Fibroblast of skin of abdomen (primary cell): ENCODE measurements at regions not wholly inside any gene's neighbourhood (a gene's known extent, or its start where the extent isn't known, plus 50 kb on each side); places are given as distances from the start of the nearest gene placed in this dataset.
"Not testable (repeated sequence)": the region's sequence is repeated elsewhere in the genome, so short reads cannot be mapped to it uniquely, and the experiment has no call there.

Experiments used
- DNase-seq: peaks from one replicate; pipeline ENCODE4 v3.0.0-alpha.2; 2013

DNA sequence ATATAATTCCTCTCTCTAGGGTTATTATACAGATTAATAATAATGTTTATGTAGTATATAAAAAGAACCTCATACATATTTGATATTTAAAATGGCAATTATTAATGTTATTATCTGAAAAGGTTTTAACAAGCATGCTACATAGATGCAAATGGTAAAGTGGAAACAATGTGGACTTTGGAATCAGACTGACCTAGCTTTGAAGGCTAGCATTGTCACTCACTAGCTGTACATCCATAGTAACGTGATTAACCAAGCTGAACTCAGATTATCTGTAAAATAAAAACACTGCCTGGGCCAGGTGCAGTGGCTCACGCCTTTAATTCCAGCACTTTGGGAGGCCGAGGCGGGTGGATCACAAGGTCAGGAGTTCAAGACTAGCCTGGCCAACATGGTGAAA, 233.7 kb upstream of the SPRY1 start:
- no peak for DNase-seq

GRCh38 chr4:123163501-123163900, 233.1 kb upstream of the SPRY1 start:
- no peak for DNase-seq

- DNase-seq, result no peak
These were observed 230.6 kb upstream of the SPRY1 start for GRCh38 chr4:123166023-123166422.

- DNase-seq, result no peak
These were observed 228.7 kb upstream of the SPRY1 start for GRCh38 chr4:123167931-123168330.

DNA sequence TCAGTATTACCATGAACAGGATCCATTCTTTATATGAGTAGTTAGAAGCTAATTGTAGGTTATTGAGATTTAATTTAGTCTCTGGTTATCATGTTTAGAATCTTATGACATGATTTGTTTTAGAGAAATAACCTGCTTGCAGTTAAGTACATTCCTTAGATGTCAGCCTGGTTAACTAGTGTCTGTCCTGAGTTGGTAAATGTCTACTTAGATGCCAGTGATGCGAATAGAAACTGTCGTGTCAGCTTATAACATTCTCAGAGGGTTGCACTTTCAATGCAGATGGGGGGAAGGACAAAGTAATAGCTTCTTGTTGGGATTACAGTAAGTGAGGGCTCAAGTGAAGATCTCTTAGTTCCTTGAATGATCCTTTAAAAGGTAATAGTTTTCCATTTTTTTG, 227.8 kb upstream of the SPRY1 start:
- peak; percentile 48 for DNase-seq

DNA sequence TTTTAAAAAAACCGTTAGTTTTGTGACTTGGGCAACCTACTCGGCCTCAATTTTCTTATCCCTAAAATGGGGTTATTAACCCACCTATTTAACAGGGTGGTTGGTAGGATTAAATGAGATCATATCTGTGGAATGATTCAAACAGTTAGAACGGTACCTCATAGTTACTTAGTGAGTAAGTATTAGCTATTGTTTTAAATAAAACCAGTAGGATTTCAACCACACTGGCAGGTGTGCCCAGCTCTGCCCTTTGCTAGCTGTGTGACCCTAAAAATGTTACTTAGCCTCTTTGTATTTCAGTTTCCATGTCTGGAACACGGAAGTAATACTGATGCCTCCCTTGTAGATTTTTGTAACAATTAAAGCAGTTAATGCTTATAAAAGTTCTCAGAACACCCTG, 225.8 kb upstream of the SPRY1 start:
- no peak for DNase-seq

DNA sequence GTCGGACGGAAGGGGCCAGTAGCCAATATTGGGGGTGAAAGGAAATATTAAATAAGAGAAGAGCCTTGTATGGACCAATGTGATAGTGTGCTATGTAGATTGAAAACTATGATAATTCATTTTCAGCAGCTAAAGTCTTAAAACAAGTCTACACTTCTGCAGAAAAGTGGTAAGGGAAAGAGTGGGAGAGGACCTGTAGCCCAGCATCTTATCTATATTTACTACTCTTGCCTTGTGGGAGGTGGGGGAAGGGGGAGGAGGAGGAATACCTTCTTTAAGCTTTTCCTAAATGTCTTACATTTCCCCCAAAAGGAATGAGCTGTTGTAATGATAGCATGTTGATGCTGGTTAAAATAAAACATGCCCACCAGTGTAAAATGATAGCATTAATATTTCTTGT, 220.0 kb upstream of the SPRY1 start:
- DNase-seq, result no peak

DNA sequence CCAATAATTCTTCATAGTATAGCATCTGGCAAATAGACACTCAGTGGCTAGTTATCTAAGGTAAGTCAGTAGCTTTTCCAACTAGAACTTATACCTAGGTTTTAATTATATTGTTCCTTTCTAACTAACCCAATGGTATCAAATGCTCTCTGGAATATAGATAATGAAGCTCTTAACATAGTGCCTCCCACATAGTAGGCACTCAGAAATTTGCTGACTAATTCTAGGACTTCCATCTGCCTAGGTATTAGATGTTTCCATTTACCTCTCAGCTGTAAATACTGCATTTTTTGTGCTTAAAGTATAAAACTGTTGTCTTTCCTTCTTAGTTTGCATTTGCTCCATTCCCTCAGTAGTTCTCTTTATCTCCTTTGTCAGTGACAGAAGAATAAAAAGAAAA, 214.3 kb upstream of the SPRY1 start:
- no peak for DNase-seq

- DNase-seq, result no peak
These were observed 213.3 kb upstream of the SPRY1 start for GRCh38 chr4:123183308-123183707.

DNA sequence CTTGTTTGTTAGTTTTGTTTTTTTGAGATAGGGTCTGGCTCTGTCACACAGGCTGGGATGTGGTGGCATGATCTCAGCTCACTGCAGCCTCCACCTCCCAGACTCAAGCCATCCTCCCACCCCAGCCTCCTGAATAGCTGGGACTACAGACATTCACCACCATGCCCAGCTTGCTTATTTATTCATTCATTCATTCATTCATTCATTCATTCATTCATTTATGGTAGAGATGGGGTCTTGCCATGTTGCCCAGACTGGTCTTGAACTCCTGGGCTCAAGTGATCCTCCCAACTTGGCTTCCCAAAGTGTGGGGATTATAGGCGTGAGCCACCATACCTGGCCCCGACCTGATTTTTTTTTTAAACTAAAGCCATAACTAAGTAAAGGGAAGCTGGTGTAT, 212.8 kb upstream of the SPRY1 start:
- DNase-seq, result not testable (repeated sequence)

- DNase-seq, result no peak
These were observed 209.9 kb upstream of the SPRY1 start for GRCh38 chr4:123186731-123187130.

- no peak for DNase-seq
These were observed 206.4 kb upstream of the SPRY1 start for GRCh38 chr4:123190176-123190575.

- no peak for DNase-seq
These were observed 204.9 kb upstream of the SPRY1 start for GRCh38 chr4:123191728-123192127.

DNA sequence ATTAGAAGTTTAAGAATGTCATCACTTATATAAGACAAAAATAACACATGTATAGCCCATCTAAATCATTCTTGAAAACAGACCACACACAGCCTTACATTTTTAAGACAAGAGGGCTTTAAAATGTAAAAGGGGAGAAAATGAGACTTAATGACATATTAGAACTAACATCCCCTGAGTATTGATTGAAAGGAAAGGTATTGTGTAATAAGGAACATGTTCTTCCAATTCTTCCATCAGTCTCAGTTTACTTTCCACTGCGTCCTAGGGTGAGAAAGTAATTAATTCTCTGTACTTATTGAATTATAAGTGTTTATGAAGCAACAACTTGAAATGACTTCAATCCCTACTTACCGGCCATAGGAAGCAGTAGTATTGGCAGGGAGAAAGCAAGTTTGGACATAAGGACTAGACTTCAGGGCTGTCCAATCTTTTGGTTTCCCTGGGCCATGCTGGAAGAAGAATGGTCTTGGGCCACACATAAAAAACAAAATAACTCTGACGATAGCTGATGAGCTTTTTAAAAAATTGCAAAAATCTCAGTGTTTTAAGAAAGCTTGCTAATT, 202.7 kb upstream of the SPRY1 start:
- no peak for DNase-seq

DNA sequence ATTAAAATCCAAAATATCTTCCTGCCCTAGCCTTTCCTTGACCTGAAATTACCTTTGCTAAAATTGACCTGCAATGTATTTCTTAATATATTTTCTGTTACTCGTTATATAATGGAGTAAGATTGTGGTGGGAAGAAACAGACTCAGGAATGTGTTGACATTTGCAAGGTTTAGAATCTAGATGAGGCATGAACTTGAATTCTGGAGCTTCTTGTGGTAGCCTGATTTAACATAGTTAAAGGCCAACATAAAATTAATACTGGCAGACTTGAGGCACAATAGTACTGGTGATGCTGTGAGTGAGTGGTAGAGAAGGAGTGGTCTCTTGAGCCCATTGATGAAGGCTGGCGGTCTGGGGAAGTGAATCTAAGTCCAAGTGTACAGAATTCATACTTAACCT, 197.9 kb upstream of the SPRY1 start:
- peak; percentile 51 for DNase-seq

- DNase-seq, result no peak
These were observed 196.3 kb upstream of the SPRY1 start for GRCh38 chr4:123200051-123200940.

DNA sequence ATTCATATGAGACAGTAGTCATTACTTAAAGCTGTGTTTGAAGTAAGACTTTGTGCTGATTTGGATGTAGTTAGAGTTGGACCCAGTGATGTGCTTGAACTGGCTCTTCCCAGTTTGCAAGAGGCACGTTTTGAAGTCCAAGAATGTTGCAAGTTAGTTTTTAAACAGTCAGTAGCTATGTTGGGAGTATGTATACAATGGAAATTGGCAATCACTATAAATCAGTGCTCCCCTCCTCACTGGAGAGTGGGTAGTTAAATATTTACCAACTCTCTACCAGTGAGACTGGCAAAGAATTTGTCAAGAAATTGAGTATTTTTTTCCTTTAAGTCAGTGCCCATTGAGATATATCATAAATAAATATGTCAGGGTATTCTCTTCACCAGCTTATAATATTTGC, 191.9 kb upstream of the SPRY1 start:
- no peak for DNase-seq

DNA sequence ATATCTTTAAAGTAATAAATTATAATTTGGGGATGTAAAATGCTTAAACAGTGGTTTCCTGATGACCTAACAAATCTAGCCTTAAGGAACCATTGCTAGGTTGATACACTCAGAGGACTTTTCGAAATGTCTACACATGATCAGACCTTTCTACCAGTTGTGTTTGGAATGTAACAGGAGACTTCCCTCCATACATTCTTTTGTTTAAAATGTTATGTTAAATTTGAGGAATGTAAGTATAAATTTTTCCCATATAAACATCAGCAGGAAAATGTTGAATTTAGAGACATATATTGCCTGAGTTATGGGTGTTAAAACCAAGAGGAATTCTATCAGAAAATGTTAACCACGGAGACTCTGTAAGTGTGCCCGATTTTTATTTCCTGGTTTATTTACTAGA, 190.6 kb upstream of the SPRY1 start:
- peak; percentile 43 for DNase-seq

DNA sequence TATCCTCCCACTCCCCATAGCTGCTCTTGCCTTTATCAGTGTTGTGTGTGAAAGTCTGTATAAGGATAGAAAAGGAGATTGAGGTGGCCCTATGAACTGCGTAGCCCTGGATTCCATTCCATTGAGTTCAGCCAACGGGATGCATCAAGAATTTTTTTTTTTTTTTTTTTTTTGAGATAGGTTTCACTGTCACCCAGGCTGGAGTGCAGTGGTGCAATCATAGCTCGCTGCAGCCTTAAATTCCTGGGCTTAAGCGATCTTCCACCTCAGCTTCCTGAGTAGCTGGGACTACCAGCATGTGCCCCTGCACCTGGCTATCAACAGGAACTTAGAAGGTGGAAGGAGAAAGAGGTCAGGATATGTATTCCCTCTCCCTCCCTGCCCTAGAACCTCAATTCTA, 187.2 kb upstream of the SPRY1 start:
- DNase-seq, result no peak

GRCh38 chr4:123215536-123215935, 181.1 kb upstream of the SPRY1 start:
- no peak for DNase-seq

GRCh38 chr4:123216543-123216942, 180.1 kb upstream of the SPRY1 start:
- DNase-seq, result no peak

DNA sequence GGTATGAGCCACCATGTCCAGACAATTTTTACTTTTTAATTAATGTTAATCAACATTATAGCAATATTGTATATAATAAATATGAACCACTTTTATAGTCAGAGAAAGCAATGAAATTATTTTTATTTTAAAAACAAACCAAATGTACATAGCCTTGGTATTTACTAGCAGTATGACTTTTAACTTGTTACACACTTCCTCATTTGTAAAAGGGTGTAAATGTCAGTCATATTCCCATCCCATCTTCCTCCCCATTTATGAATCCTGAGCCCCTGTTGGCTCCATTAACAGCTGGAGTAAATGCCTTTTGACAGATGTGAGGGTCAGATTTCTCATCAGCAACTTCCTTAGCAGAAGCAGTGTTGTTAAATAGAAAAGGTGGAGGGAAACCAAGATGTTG, 179.6 kb upstream of the SPRY1 start:
- no peak for DNase-seq

DNA sequence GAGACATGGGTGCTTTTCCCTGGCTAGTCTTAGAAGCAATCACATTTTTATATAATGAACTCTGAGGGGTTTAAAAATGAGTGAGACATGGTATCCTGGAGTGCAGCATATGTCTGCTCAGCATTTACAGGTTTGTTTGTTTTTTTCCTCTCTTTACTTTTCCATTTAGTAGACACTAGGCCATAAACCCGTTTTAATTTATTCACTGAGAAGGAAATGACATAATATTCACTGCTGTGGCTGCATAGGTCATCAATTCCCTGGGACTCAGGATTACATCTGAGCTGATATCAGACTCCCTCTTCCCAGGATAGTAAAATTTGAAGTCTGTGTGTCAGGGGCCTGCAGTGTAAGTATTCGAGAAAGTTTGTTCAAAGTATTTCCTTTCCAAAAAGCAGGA, 178.9 kb upstream of the SPRY1 start:
- no peak for DNase-seq

DNA sequence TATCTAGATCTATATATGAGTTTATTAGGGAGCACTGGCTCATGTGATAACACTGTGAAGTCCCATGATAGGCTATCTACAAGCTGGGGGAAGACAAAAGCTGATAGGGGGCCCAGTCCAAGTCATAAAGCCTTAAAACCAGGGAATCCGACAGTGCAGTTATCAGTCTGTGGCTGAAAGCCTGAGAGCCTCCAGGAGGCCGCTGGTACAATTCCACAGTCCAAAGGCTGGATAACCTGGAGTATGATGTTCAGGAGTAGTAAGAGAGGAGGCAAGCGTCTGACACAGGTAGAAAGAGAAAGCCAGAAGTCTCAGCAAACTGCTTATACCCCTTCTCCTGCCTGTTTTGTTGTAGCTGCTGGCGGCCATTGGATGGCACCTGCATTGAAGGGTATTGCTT, 177.6 kb upstream of the SPRY1 start:
- DNase-seq, result no peak

DNA sequence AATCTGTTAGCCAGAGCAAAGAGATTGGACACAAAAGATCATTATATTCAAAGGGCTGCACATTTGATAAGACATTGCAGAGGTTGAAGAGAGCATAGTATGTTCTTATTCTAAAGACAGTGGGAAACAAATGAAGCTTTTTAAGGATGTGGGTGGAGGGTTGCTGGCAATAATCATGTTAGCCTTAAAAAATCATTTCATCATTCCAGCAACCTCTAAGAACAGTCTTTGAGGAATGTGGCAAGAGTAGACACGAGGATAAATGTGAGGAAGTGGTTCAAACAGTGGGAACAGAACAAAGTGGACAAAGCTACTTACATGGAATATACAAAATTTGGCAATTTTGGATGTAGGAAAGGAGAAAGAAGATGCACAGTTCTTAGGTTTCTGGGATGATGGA, 167.3 kb upstream of the SPRY1 start:
- no peak for DNase-seq
